Fibroblast of peridontal ligament (primary cell): ENCODE measurements at regions not wholly inside any gene's neighbourhood (a gene's known extent, or its start where the extent isn't known, plus 50 kb on each side); places are given as distances from the start of the nearest gene placed in this dataset.

ENCODE experiments used
- DNase-seq: peaks from one replicate; pipeline ENCODE4 v3.0.0-alpha.2; 2010; ENCODE audit errors: extremely low read depth

GRCh38 chr13:74084375-74084935 lies 49.7 kb downstream of the KLF12 start:
- no peak for DNase-seq

GRCh38 chr13:74082741-74083160 lies 51.5 kb downstream of the KLF12 start:
- no peak for DNase-seq

- no peak for DNase-seq
Observed at GRCh38 chr13:74080762-74081161, 53.4 kb downstream of the KLF12 start.

- peak; percentile 38 for DNase-seq
Observed at GRCh38 chr13:74077792-74078191, 56.4 kb downstream of the KLF12 start.

DNA sequence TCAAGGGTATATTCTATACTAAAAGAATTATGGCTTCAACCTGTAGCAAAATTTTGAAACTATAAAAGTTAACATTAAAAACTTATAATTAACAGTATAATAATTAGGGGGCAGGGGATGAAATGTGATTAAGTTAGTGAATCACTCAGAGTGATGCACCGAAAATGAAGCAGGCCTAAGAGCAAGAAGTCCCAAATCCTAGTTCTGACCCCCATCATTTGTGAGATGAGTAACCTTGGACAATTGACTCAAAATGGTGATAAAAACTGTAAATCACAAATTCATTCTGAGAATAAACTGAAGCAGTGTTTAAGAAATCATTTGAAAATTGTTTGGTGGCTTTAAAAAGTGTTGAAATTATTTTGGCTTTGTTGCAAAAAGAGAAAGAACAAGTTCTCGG lies 56.8 kb downstream of the KLF12 start:
- no peak for DNase-seq

DNA sequence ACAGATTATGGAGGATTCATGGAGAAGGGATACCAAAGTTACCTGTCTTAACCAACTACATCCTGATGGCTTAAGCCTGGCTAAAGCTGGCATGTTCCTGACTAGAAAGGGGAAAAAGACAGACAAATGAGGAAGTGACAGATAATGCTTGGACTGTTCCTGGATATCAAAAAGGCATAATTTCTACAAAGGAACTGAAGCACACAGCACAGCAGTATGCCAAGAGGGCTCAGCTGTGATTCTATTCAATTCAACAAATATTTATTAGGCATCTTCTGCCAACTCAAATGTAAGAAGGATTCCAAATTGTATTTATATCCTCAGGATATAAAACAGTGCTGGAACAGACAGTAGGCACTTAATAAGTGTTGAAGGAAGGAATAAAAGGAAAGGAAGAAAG lies 59.5 kb downstream of the KLF12 start:
- DNase-seq, result peak; percentile 23

DNA sequence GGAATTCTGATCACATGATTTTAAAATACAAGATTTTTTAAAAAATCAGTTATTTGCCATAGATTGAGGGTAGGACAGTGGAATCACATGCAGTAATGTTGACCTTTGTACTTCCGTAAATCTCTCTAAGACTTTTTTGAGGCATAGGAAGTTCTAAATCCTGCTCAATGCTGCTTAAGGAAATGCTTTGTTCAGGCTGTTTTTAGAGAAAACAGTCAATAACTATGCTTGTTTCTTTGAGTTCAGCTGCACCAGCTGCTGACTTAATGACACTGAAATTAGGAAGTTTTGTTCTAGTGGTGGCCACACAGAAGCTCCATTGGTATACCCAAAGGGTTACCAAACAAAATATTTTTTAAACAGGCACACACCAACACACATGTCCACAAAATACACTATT lies 60.9 kb downstream of the KLF12 start:
- no peak for DNase-seq

- no peak for DNase-seq
Observed at GRCh38 chr13:74070513-74070912, 63.7 kb downstream of the KLF12 start.

DNA sequence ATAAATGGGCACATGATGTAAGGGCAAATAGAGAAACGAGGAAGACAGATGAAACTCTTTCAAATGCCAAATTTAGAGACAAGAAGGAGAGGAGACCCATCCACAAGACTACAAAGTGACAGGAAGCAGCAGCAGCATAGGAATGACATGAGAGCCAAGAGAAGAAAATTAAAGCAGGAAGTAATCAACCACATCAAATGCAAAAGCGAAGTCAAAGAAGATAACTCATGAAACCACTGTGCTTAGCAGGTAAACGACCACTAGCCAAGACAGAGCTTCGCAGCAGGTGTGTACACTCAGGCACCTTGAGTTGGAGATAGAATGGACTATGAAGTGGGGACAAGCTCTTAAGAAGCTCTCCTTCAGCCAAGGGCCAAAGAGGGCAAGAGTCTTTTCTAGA lies 64.1 kb downstream of the KLF12 start:
- no peak for DNase-seq

DNA sequence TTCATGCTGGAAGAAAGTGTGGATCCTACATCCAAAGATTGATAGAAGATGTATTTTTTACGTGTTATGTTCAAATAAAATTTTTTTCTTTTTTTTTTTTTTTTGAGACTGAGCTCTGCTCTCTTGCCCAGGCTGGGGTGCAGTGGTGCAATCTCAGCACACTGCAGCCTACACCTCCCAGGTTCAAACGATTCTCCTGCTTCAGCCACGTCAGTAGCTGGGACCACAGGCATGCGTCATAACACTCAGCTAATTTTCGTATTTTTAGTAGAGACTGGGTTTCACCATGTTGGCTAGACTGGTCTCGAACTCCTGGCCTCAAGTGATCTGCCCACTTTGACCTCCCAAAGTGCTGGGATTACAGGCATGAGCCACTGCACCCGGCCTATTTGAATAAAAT lies 65.7 kb downstream of the KLF12 start:
- no peak for DNase-seq

DNA sequence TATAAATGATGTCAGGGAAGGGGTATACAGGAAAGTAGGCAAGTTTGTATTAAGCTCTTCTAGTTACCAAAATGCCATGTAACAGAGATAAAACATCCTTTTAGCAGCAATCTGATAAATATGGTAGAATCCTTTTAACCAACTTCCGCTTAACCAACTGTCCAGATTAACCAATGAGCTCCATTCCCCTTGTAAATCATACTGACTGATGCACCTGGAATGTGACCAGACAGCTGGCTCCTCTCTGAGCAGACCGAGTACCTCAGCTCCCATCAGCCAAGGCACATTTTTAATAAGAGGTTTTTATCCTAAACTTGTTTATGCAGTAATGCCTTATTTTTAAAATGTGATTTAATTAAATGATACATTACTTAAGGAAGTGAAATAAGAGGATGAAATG lies 66.4 kb downstream of the KLF12 start:
- DNase-seq, result no peak

- no peak for DNase-seq
Observed at GRCh38 chr13:74066937-74067336, 67.3 kb downstream of the KLF12 start.

- no peak for DNase-seq
Observed at GRCh38 chr13:74064805-74065312, 69.3 kb downstream of the KLF12 start.

- no peak for DNase-seq
Observed at GRCh38 chr13:74063533-74064100, 70.6 kb downstream of the KLF12 start.

DNA sequence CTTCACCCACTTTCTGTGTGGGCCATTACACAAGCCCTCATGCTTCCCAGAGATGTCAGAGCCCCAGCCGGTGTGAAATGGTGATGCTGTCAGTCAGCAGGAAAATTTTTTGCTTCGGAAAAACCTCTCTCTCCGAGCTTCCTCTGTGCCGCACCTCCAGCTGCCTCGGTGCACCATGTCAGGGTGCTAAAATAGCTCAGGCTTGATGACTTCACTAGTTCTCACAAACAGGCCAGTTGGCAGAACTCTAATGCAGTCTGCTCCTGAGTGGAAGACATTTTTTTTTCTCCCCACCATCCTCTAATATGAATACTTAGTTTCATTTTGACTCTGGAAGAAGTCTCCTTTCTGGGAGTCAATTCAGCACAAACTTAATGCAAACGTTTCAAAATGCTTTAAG lies 71.3 kb downstream of the KLF12 start:
- DNase-seq, result peak; percentile 64

DNA sequence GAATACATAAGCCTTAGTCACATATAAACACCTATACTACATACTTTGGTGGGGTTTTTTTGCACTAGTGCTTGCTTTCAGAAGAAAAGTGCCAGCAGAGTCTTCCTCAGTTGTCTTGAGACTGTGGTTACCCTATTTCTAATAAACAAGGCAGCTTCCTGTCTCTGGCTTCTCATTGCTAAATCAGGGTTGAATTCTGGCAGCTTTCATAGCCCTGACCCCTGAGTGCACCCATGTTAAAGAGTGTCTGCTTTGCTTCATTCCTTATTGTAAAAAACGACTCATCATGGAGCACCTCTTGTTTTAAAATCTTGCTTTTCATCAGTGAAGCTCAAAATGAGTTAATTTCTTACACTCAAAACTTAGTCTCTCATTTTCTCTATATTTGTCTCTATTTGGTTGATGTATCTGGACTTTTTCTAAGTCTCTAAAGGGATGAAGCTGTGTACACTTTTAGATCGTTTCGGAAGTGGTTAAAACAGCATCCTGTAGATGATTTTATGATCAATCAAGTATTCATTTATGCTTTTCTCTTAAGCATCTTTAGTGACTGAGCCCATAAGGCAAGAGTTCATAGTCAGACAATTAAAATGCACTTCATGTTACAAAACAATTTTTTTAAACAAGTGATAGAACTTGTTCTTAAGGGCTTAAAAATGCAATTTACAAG lies 72.1 kb downstream of the KLF12 start:
- DNase-seq, result peak; percentile 63

GRCh38 chr13:74056801-74057542 lies 77.2 kb downstream of the KLF12 start:
- no peak for DNase-seq

DNA sequence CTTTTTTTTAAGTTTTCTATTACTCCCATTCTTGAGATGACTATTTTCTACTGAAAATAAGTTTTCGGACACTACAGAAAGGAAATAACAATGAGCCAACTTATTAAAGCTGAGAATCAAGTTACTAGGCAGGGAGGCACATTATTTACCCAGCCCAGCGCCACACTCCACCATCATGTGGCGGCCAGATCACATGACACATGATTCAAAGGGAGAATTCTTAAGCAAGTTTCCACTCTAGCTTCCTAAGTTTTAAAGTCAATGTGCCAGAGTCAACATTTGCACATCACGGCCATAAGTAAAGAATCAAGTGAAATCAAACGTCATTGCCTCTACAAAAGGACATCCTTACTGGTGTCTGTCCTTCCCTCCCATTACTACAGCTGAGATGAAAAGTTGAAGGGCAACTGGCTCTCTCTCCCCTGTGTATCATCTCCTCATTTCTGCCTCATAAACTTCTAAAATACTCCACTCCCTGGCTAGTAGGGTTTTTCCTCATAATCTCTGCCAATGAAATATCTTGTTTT lies 81.7 kb downstream of the KLF12 start:
- no peak for DNase-seq

DNA sequence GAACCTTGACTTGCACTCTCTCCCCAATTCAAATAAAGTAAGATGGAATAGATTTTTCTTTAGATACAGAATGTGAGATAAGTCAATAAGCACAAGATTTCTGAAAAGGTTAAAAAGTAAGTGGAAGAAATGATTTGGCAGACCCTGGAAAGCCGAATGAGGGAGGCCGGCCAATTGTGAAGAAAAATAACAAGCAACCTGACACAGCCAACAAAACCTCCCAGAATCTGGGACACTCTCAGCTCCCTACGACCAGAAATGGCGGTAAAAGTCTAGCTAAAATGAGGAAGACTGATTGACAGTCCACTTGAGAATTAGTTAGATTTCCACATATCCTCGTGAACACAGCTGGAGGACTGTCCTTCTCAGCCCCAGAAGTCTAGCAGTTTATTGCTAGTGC lies 85.4 kb downstream of the KLF12 start:
- DNase-seq, result no peak

DNA sequence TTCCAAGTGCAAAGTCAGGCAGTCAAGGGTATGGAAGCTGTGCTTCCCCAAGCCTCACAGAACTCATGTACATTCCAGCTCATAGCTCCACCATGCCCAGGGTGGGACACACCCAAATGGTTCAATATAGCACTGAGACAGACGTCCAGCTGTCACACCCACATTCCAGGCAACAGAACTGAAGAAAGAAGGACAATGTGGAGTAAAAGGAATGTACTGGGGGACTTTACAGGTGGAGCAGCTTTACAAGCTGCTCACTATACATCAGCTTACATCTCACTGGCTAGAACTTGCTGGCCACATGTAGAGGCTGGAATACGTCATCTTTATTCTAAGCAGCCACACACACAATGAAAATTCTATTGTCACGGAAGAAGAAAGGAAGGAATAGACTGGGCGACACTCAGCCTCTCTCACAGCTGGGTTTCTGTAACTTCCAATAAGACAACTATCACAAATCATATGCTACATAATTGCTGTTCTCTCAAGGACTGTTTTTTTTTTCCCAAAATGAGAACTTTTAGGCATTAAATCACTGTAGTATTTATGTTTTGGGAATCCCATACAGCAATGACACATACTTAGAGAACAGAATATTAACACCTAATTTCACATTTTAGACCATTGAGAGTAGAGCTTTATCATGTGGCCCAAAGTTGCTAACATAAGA lies 86.1 kb downstream of the KLF12 start:
- DNase-seq, result no peak

DNA sequence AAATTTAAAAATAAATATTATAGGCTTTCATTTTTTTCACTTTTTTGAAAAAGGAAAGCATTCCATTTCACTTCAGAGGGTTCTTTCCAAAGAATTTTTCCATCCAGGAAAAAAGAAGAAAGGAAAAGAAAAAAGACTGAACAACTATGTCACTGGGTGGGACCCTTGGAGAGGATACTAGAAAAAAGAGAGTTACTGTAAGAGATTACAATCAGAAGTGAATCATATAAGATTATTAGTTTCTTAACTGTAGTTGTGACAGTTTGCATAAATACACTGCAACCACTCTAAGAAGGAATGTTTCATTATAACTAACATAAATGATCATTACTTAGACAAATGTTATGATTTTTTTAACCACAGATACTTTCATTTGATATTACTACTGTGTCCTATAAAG lies 87.8 kb downstream of the KLF12 start:
- no peak for DNase-seq

DNA sequence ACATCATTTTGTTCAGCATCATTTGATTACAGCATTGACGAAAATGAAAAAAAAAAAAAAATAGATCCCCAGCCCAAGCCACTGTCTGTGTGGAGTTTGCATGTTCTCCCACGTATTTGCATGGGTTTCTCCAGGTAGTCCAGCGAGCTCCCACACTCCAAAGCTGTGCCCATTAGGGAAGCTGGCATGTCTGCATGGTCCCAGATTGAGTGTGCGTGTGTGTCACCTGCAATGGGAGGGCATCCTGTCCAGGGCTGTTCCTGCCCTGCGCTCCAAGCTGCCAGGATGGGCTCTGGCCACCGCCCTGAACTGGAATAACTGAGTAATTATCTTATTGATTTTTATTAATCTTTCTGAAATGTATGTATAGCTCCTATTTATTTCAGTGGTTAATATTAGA lies 88.6 kb downstream of the KLF12 start:
- no peak for DNase-seq
